Heart right ventricle (tissue), 16 donors: ENCODE measurements at regions not wholly inside any gene's neighbourhood (a gene's known extent, or its start where the extent isn't known, plus 50 kb on each side); places are given as distances from the start of the nearest gene placed in this dataset.

ENCODE experiments used
- ATAC-seq, 8 donors: fragments of 200-7000 bp; cut with Tn5 transposase; one replicate each; pipeline ENCODE4 v1.9.1; 2020; ENCODE audit warnings: mild to moderate bottlenecking in 8 of 8, moderate library complexity in 8 of 8, moderate number of reproducible peaks in 1 of 8
- DNase-seq, 2 donors: peaks; one replicate each; pipeline ENCODE4 v3.0.0-alpha.2; 2020
- H3K27ac ChIP-seq, 10 donors: fragments of 200-600 bp; sonication (generic) in 2 of 10; one replicate each; pipeline versions ENCODE4 v1.5.0 to v1.8.0; 2020 to 2022; ENCODE audit warnings: mild to moderate bottlenecking in 3 of 10
- H3K27me3 ChIP-seq, 7 donors: fragments of 200-600 bp; one replicate each; pipeline ENCODE4 v1.8.0; 2021 to 2022; ENCODE audit warnings: mild to moderate bottlenecking in 2 of 7
- H3K36me3 ChIP-seq, 9 donors: fragments of 200-600 bp; sonication (generic) in 1 of 9; one replicate each; pipeline versions ENCODE4 v1.5.0 to v1.8.0; 2020 to 2022; ENCODE audit warnings: mild to moderate bottlenecking in 2 of 9
- H3K4me1 ChIP-seq, 9 donors: fragments of 200-600 bp; sonication (generic) in 1 of 9; one replicate each; pipeline versions ENCODE4 v1.5.0 to v1.8.0; 2020 to 2022; ENCODE audit warnings: mild to moderate bottlenecking in 4 of 9
- H3K4me3 ChIP-seq, 10 donors: fragments of 200-600 bp; sonication (generic) in 2 of 10; one replicate each; pipeline versions ENCODE4 v1.5.0 to v1.8.0; 2020 to 2022; ENCODE audit warnings: mild to moderate bottlenecking in 7 of 10, moderate library complexity in 2 of 10
- H3K9me3 ChIP-seq, 11 donors: fragments of 200-600 bp in 10 of 11; sonication (generic) in 2 of 11; one replicate each; pipeline versions ENCODE4 v1.5.0 to v1.8.0; 2013 to 2022; ENCODE audit warnings: mild to moderate bottlenecking in 2 of 11, control low read depth in 1 of 11, moderate library complexity in 1 of 11
- WGBS, 2 donors: extraction: QIAGEN DNeasy Blood & Tissue Kit; methylation state at CpG; one replicate each; pipeline ENCODE4 v1.1.7; 2013; ENCODE audit warnings: inconsistent platforms in 1 of 2; 5-methylcytosine and 5-hydroxymethylcytosine counted together
- intact Hi-C, 10 donors: fragments of 100-400 bp; cut with DNase I; formaldehyde crosslinking; loops; one replicate each; pipeline versions ENCODE4 v1.11.1 to v1.14.2; 2022
- TF ChIP-seq, protein P1 (sequence below), 9 donors: fragments of 200-600 bp; sonication (generic) in 2 of 9; IDR thresholded peaks; one replicate each; pipeline versions ENCODE4 v1.5.0 to v1.8.0; 2021 to 2022; ENCODE audit warnings: antibody characterized with exemption in 9 of 9, mild to moderate bottlenecking in 5 of 9, moderate library complexity in 1 of 9
- donor health status: Arrhythmogenic right ventricular cardiomyopathy.
- donor health status: ischemic (EF 13 %, LVEDD 7.1; RV severe dilation, severe dysfunction).
- donor health status: healthy with polysubstance abuse.
- donor health status: DM: no; HTN: yes; CAD: no.
- donor health status: DM: no; HTN: no; CAD: no.
- donor health status: ischemic (EF 25% LVEDD 6.9; RV normal size, moderate dysfunction).
- donor health status: ischemic (EF 25% LVEDD 5.7; RV mildly dilated, moderate dysfunction).
- donor health status: healthy.
- donor health status: DM: yes; HTN: yes; CAD: no.
- donor health status: Ischemic cardiomyopathy.
- donor health status: ischemic (EF 35%, LVEDD 5.7; RV mildly dilated, moderate dysfunction).
- donor health status: nonischemic (EF 11% LVEDD 7.7; RV severe dilation, severe dysfunction).
- donor health status: DM: yes; HTN: yes; CAD: no.
- donor health status: PGD.
- donor health status: ischemic (EF 29% LVEDD 5.4; RV normal size, mild dysfunction).
- donor health status: nonischemic (EF 23%, LVEDD 6.1; RV moderate dilation, normal function).

DNA sequence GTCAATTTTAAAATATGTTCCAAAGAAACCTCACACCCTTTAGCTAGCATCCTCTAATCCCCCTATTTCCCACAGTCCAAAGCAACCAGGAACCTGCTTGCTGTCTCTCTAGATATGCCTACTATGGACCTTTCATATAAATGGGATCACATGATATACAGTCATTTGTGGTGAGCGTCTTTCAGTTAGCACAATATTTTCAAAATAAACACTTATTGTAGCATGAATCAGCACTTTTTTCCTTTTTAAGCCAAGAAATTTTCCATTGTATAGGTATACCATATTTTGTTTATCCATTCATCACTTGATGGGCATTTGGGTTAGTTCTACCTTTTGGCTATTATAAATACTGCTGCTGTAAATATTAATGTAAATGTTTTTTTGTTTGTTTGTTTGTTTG, 223.0 kb upstream of the DOK6 start:
- TF ChIP-seq, protein P1, sequence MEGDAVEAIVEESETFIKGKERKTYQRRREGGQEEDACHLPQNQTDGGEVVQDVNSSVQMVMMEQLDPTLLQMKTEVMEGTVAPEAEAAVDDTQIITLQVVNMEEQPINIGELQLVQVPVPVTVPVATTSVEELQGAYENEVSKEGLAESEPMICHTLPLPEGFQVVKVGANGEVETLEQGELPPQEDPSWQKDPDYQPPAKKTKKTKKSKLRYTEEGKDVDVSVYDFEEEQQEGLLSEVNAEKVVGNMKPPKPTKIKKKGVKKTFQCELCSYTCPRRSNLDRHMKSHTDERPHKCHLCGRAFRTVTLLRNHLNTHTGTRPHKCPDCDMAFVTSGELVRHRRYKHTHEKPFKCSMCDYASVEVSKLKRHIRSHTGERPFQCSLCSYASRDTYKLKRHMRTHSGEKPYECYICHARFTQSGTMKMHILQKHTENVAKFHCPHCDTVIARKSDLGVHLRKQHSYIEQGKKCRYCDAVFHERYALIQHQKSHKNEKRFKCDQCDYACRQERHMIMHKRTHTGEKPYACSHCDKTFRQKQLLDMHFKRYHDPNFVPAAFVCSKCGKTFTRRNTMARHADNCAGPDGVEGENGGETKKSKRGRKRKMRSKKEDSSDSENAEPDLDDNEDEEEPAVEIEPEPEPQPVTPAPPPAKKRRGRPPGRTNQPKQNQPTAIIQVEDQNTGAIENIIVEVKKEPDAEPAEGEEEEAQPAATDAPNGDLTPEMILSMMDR (IDR thresholded peaks at IDR 0.05), result no peak
- H3K36me3 ChIP-seq, result no peaks in the 10 kb centered on the region
- intact Hi-C loops, result loop anchor here in 1 of 10 donors (10.0 kb wide), 1 partner anchor 53 kb away; no protein-coding TSS in a partner anchor
- no peak for ATAC-seq
- no peak overlapping the region for H3K4me3 ChIP-seq
- no peak for DNase-seq
- no peaks in the 10 kb centered on the region for H3K4me1 ChIP-seq
- no peak overlapping the region for H3K27ac ChIP-seq
- H3K27me3 ChIP-seq, result no peaks in the 10 kb centered on the region
- 89 to 95% methylated on average over 1 of the region's 1 CpG for WGBS, 2 donors
- peaks cover 0 to 20% (median 0%) of the 10 kb centered on the region in 11 donors for H3K9me3 ChIP-seq

- ATAC-seq (no peak), DNase-seq (no peak)
- Histone ChIP-seq H3K4me3 (no peak overlapping the region), H3K36me3 (no peaks in the 10 kb centered on the region), H3K4me1 (no peaks in the 10 kb centered on the region), H3K9me3 (no peaks in the 10 kb centered on the region), H3K27me3 (no peaks in the 10 kb centered on the region), H3K27ac (no peak overlapping the region)
- intact Hi-C loops, result no loop called here
- TF ChIP-seq, protein P1 (IDR thresholded peaks at IDR 0.05), result no peak
Observed at GRCh38 chr18:69186162-69186561, 214.5 kb upstream of the DOK6 start.

- no peak for ATAC-seq
- H3K4me1 ChIP-seq, result no peaks in the 10 kb centered on the region
- no peaks in the 10 kb centered on the region for H3K36me3 ChIP-seq
- no peak overlapping the region for H3K27ac ChIP-seq
- TF ChIP-seq, protein P1 (IDR thresholded peaks at IDR 0.05), result no peak
- no peaks in the 10 kb centered on the region for H3K9me3 ChIP-seq
- no peaks in the 10 kb centered on the region for H3K27me3 ChIP-seq
- no peak for DNase-seq
- intact Hi-C loops, result no loop called here
- no peak overlapping the region for H3K4me3 ChIP-seq
- 76 to 85% methylated on average over 3 of the region's 3 CpGs for WGBS, 2 donors
Observed at GRCh38 chr18:69196336-69196735, 204.4 kb upstream of the DOK6 start.

- intact Hi-C loops, result no loop called here
- Histone ChIP-seq H3K9me3 (peaks cover 0 to 3% (median 0%) of the 10 kb centered on the region in 11 donors), H3K27ac (no peak overlapping the region), H3K4me3 (no peak overlapping the region), H3K27me3 (no peaks in the 10 kb centered on the region), H3K4me1 (no peaks in the 10 kb centered on the region), H3K36me3 (no peaks in the 10 kb centered on the region)
- DNase-seq (no peak), ATAC-seq (no peak)
- TF ChIP-seq, protein P1 (IDR thresholded peaks at IDR 0.05), result no peak
- WGBS, 2 donors, result 62 to 65% methylated on average over 1 of the region's 1 CpG
Observed at GRCh38 chr18:69205925-69206324, 194.8 kb upstream of the DOK6 start.
